ENCODE measurements at regions not wholly inside any gene's neighbourhood (a gene's known extent, or its start where the extent isn't known, plus 50 kb on each side); places are given as distances from the start of the nearest gene placed in this dataset.

GRCh38 chr18:73646772-73647171 lies 500.9 kb downstream of the FBXO15 start:
- no peak for TF ChIP-seq CTCF (IDR thresholded peaks at IDR 0.05)
- no peak for TF ChIP-seq EP300 (IDR thresholded peaks at IDR 0.05; ENCODE audit: low read depth)
- no peak for TF ChIP-seq POLR2A (IDR thresholded peaks at IDR 0.05)

All from transverse colon (tissue), 3 donors.